Gastrocnemius medialis (tissue), 4 donors: ENCODE measurements at regions not wholly inside any gene's neighbourhood (a gene's known extent, or its start where the extent isn't known, plus 50 kb on each side); places are given as distances from the start of the nearest gene placed in this dataset.

Source experiments
- POLR2A ChIP-seq, 2 donors: fragments of 450-650 bp; IDR thresholded peaks; one replicate each; pipeline ENCODE4 v1.6.1; 2017; ENCODE audit warnings: antibody characterized with exemption in 2 of 2, mild to moderate bottlenecking in 2 of 2, moderate library complexity in 2 of 2
- TF ChIP-seq, protein P1 (sequence below), 5 experiments: fragments of 450-650 bp in 3 of 5; fragments of 200-600 bp in 2 of 5; sonication (generic) in 2 of 5; IDR thresholded peaks in 4 of 5; conservative IDR thresholded peaks in 1 of 5; 1 replicate in 4 of 5; 2 replicates in 1 of 5; pipeline ENCODE4 v1.5.1; 2016 to 2019; ENCODE audit warnings: antibody characterized with exemption in 5 of 5, mild to moderate bottlenecking in 3 of 5, moderate library complexity in 3 of 5

DNA sequence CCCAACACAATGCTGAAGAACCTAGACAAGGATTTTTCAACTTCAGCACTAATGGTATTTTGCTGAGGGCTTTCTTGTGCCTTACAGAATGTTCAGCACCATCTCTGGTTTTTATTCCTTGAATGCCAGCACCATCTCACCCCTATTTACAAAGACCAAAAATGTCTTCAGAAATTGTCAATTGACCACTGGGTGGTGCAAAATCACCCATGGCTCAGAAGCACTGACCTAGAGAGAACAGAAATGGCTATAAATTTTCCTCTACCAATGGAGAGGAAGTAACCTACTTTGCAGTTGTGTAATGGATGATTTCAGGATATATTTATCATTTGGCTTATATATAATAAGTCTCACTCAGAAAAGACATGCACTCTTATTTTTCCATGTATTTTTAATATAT is 431.0 kb upstream of the IRAK1BP1 start:
- TF ChIP-seq, protein P1, sequence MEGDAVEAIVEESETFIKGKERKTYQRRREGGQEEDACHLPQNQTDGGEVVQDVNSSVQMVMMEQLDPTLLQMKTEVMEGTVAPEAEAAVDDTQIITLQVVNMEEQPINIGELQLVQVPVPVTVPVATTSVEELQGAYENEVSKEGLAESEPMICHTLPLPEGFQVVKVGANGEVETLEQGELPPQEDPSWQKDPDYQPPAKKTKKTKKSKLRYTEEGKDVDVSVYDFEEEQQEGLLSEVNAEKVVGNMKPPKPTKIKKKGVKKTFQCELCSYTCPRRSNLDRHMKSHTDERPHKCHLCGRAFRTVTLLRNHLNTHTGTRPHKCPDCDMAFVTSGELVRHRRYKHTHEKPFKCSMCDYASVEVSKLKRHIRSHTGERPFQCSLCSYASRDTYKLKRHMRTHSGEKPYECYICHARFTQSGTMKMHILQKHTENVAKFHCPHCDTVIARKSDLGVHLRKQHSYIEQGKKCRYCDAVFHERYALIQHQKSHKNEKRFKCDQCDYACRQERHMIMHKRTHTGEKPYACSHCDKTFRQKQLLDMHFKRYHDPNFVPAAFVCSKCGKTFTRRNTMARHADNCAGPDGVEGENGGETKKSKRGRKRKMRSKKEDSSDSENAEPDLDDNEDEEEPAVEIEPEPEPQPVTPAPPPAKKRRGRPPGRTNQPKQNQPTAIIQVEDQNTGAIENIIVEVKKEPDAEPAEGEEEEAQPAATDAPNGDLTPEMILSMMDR (IDR thresholded peaks at IDR 0.05 in 4 of 5, conservative IDR thresholded peaks at IDR 0.05 in 1 of 5) = no peak
- TF ChIP-seq POLR2A (IDR thresholded peaks at IDR 0.05) = no peak
